ENCODE measurements at regions not wholly inside any gene's neighbourhood (a gene's known extent, or its start where the extent isn't known, plus 50 kb on each side); places are given as distances from the start of the nearest gene placed in this dataset.

- TF ChIP-seq, protein P1, sequence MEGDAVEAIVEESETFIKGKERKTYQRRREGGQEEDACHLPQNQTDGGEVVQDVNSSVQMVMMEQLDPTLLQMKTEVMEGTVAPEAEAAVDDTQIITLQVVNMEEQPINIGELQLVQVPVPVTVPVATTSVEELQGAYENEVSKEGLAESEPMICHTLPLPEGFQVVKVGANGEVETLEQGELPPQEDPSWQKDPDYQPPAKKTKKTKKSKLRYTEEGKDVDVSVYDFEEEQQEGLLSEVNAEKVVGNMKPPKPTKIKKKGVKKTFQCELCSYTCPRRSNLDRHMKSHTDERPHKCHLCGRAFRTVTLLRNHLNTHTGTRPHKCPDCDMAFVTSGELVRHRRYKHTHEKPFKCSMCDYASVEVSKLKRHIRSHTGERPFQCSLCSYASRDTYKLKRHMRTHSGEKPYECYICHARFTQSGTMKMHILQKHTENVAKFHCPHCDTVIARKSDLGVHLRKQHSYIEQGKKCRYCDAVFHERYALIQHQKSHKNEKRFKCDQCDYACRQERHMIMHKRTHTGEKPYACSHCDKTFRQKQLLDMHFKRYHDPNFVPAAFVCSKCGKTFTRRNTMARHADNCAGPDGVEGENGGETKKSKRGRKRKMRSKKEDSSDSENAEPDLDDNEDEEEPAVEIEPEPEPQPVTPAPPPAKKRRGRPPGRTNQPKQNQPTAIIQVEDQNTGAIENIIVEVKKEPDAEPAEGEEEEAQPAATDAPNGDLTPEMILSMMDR (IDR thresholded peaks at IDR 0.05; ENCODE audit: poor library complexity): no peak
- TF ChIP-seq EZH2phosphoT487 (IDR thresholded peaks at IDR 0.05; ENCODE audit: low read depth, severe bottlenecking, unreplicated experiment): no peak
- no peak for TF ChIP-seq EZH2 (IDR thresholded peaks at IDR 0.05; ENCODE audit: borderline replicate concordance)
Observed at GRCh38 chr6:127404133-127404532, 55.1 kb downstream of the KIAA0408 start.
